Right cardiac atrium (tissue), 5 donors: ENCODE measurements at regions not wholly inside any gene's neighbourhood (a gene's known extent, or its start where the extent isn't known, plus 50 kb on each side); places are given as distances from the start of the nearest gene placed in this dataset.

ENCODE experiments used
- ATAC-seq, 2 donors: fragments of 200-7000 bp; cut with Tn5 transposase; one replicate each; pipeline versions ENCODE4 v1.8.0 to v1.9.1; 2020; ENCODE audit warnings: moderate library complexity in 2 of 2, mild to moderate bottlenecking in 1 of 2
- DNase-seq, 3 donors: peaks; one replicate each; pipeline ENCODE4 v3.0.0-alpha.2; 2020
- H3K27ac ChIP-seq: one replicate; pipeline ENCODE4 v1.5.1; 2013; ENCODE audit warnings: mild to moderate bottlenecking, low read length, control low read depth, moderate library complexity
- H3K27me3 ChIP-seq: one replicate; pipeline ENCODE4 v1.6.1; 2013; ENCODE audit not compliant: control insufficient read depth, insufficient read depth
- H3K4me1 ChIP-seq: one replicate; pipeline ENCODE4 v1.6.1; 2013; ENCODE audit warnings: low read length; ENCODE audit not compliant: control insufficient read depth, insufficient read depth
- H3K4me3 ChIP-seq: one replicate; pipeline ENCODE4 v1.5.1; 2013; ENCODE audit warnings: low read length, control low read depth
- H3K9me3 ChIP-seq: one replicate; pipeline ENCODE4 v1.6.1; 2013; ENCODE audit warnings: low read length; ENCODE audit not compliant: control insufficient read depth
- WGBS: extraction: QIAGEN DNeasy Blood & Tissue Kit; methylation state at CpG from one replicate; pipeline ENCODE4 v1.1.7; 2013; 5-methylcytosine and 5-hydroxymethylcytosine counted together
- intact Hi-C, 4 donors: fragments of 100-400 bp; cut with DNase I; formaldehyde crosslinking; loops; one replicate each; pipeline versions ENCODE4 v1.11.0 to v1.14.0; 2022 to 2023
- donor health status: healthy with polysubstance abuse.
- donor health status: DM: no; HTN: yes; CAD: no.
- donor health status: DM: no; HTN: no; CAD: no.
- donor health status: DM: no; HTN: yes; CAD: no; lungs with severe emphysema.
- donor health status: DM: yes; HTN: yes; CAD: no.

GRCh38 chr12:124240493-124240892 is 54.4 kb upstream of the RFLNA start:
- Histone ChIP-seq H3K27me3 (no peaks in the 10 kb centered on the region), H3K4me3 (no peak overlapping the region), H3K4me1 (no peaks in the 10 kb centered on the region), H3K9me3 (peaks cover 2% of the 10 kb centered on the region), H3K27ac (no peak overlapping the region)
- no peak for ATAC-seq
- WGBS, result 87% methylated on average over 1 of the region's 1 CpG
- DNase-seq, result no peak
- intact Hi-C loops, result no loop called here

GRCh38 chr12:124241776-124242528 is 52.9 kb upstream of the RFLNA start:
- DNase-seq (no peak), ATAC-seq (no peak)
- no peak overlapping the region for H3K27ac ChIP-seq
- H3K4me3 ChIP-seq, result no peak overlapping the region
- WGBS, result 80% methylated on average over 17 of the region's 17 CpGs
- H3K27me3 ChIP-seq, result no peaks in the 10 kb centered on the region
- peaks cover 2% of the 10 kb centered on the region for H3K9me3 ChIP-seq
- intact Hi-C loops, result no loop called here
- H3K4me1 ChIP-seq, result no peaks in the 10 kb centered on the region

- WGBS, result 74% methylated on average over 9 of the region's 9 CpGs
- Histone ChIP-seq H3K4me3 (no peak overlapping the region), H3K4me1 (no peaks in the 10 kb centered on the region), H3K9me3 (peaks cover 4% of the 10 kb centered on the region), H3K27ac (no peak overlapping the region), H3K27me3 (no peaks in the 10 kb centered on the region)
- no peak for ATAC-seq
- intact Hi-C loops, result no loop called here
- DNase-seq, result no peak
Observed at GRCh38 chr12:124242529-124243065, 52.3 kb upstream of the RFLNA start.

GRCh38 chr12:124243936-124244335 is 51.0 kb upstream of the RFLNA start:
- 95% methylated on average over 4 of the region's 4 CpGs for WGBS
- H3K4me3 ChIP-seq, result no peak overlapping the region
- intact Hi-C loops, result no loop called here
- peaks cover 4% of the 10 kb centered on the region for H3K9me3 ChIP-seq
- DNase-seq, result no peak
- H3K27ac ChIP-seq, result no peak overlapping the region
- ATAC-seq, result no peak
- no peaks in the 10 kb centered on the region for H3K27me3 ChIP-seq
- no peaks in the 10 kb centered on the region for H3K4me1 ChIP-seq
